Mesothelial cell of epicardium (in vitro differentiated cells): ENCODE measurements at regions not wholly inside any gene's neighbourhood (a gene's known extent, or its start where the extent isn't known, plus 50 kb on each side); places are given as distances from the start of the nearest gene placed in this dataset.

ENCODE experiments used
- DNase-seq, 2 experiments: peaks; one replicate each; pipeline ENCODE4 v3.0.0; 2021; ENCODE audit warnings: low spot score in 2 of 2; ENCODE audit not compliant: unreplicated experiment in 2 of 2
- H3K27ac Mint-ChIP-seq: 2 replicates; pipeline ENCODE4 v1.8.0; 2021; ENCODE audit warnings: mixed read lengths
- H3K27me3 Mint-ChIP-seq: 2 replicates; pipeline ENCODE4 v1.8.0; 2021; ENCODE audit warnings: low read depth, mixed read lengths
- H3K36me3 Mint-ChIP-seq: 2 replicates; pipeline ENCODE4 v1.8.0; 2021; ENCODE audit warnings: mixed read lengths
- H3K4me1 Mint-ChIP-seq: 2 replicates; pipeline ENCODE4 v1.8.0; 2021; ENCODE audit warnings: mixed read lengths
- H3K4me3 Mint-ChIP-seq: 2 replicates; pipeline ENCODE4 v1.8.0; 2021; ENCODE audit warnings: mild to moderate bottlenecking, moderate library complexity, mixed read lengths
- H3K9me3 Mint-ChIP-seq: 2 replicates; pipeline ENCODE4 v1.8.0; 2021; ENCODE audit warnings: mixed read lengths
- CTCF ChIP-seq: fragments of 200-600 bp; sonication (generic); IDR thresholded peaks from one replicate; pipeline ENCODE4 v1.5.0; 2021; ENCODE audit warnings: antibody characterized with exemption; ENCODE audit not compliant: unreplicated experiment

- H3K9me3 Mint-ChIP-seq: no peaks in the 10 kb centered on the region
- no peaks in the 10 kb centered on the region for H3K4me1 Mint-ChIP-seq
- TF ChIP-seq CTCF: no peak
- no peaks in the 10 kb centered on the region for H3K36me3 Mint-ChIP-seq
- H3K27me3 Mint-ChIP-seq: peaks cover 54% of the 10 kb centered on the region
- DNase-seq: no peak
- H3K4me3 Mint-ChIP-seq: no peak overlapping the region
- H3K27ac Mint-ChIP-seq: no peak overlapping the region
Observed at GRCh38 chr12:108046135-108046534, 83.0 kb upstream of the WSCD2 start.

GRCh38 chr12:108046650-108047049 is 82.4 kb upstream of the WSCD2 start:
- Mint-ChIP-seq H3K36me3 (no peaks in the 10 kb centered on the region), H3K4me1 (no peaks in the 10 kb centered on the region), H3K9me3 (no peaks in the 10 kb centered on the region), H3K27me3 (peaks cover 55% of the 10 kb centered on the region), H3K4me3 (no peak overlapping the region), H3K27ac (no peak overlapping the region)
- no peak for TF ChIP-seq CTCF
- no peak for DNase-seq

DNA sequence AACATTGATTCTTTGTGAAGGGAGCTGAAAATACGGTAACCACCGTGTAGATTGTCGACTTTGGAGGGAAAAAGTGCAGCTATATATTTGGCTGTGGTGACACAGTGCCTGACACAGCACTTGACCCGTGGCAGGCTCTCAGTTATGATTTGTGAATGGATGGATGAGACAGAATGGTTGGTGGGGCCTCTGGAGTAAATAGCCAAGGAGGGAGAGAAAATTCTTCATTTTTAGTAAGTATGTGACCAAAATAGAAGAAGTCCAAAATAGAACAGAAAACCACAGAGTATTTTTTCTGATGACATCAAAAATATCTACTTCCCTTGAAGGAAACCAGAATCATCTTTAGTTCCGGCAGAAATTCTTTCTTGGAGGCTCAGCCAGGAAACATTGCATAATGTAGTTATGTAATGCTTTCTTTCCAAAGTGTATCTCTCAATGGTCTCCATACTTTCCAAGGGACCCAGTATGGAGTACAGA is 82.0 kb upstream of the WSCD2 start:
- H3K4me3 Mint-ChIP-seq: no peak overlapping the region
- TF ChIP-seq CTCF: no peak
- no peak overlapping the region for H3K27ac Mint-ChIP-seq
- no peaks in the 10 kb centered on the region for H3K4me1 Mint-ChIP-seq
- H3K27me3 Mint-ChIP-seq: peaks cover 56% of the 10 kb centered on the region
- H3K36me3 Mint-ChIP-seq: no peaks in the 10 kb centered on the region
- H3K9me3 Mint-ChIP-seq: no peaks in the 10 kb centered on the region
- DNase-seq: no peak

DNA sequence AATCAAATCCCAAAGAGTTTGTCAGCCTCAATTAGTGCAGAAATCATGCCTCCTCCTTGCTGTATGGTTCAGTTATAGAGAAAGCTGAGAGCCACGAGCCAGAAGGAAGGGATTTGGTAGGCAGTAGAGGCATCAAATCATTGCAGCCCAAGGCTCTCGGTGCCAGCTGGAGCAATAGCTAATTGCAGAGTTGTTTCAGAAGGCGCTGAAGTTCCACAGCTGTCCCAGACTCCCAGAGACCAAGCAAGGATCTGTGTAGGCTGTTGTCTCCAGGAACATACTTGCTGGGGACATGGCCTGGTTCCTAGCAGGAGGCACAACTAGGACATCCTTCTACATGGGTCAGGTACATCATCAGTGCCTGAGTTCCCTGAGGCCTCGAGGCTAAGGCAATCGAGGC is 80.4 kb upstream of the WSCD2 start:
- TF ChIP-seq CTCF: no peak

GRCh38 chr12:108050696-108051095 is 78.4 kb upstream of the WSCD2 start:
- no peak for DNase-seq
- no peaks in the 10 kb centered on the region for H3K9me3 Mint-ChIP-seq
- H3K4me1 Mint-ChIP-seq: no peaks in the 10 kb centered on the region
- peaks cover 66% of the 10 kb centered on the region for H3K27me3 Mint-ChIP-seq
- no peak for TF ChIP-seq CTCF
- H3K27ac Mint-ChIP-seq: no peak overlapping the region
- no peaks in the 10 kb centered on the region for H3K36me3 Mint-ChIP-seq
- no peak overlapping the region for H3K4me3 Mint-ChIP-seq

More for the DNA sequence above, 80.4 kb upstream of the WSCD2 start:
- Mint-ChIP-seq H3K27ac (no peak overlapping the region), H3K4me1 (no peaks in the 10 kb centered on the region), H3K27me3 (peaks cover 62% of the 10 kb centered on the region), H3K4me3 (no peak overlapping the region), H3K36me3 (no peaks in the 10 kb centered on the region), H3K9me3 (no peaks in the 10 kb centered on the region)
- no peak for DNase-seq

- Mint-ChIP-seq H3K36me3 (no peaks in the 10 kb centered on the region), H3K27me3 (peaks cover 65% of the 10 kb centered on the region), H3K4me1 (peaks cover 4% of the 10 kb centered on the region), H3K4me3 (no peak overlapping the region), H3K27ac (no peak overlapping the region), H3K9me3 (no peaks in the 10 kb centered on the region)
- no peak for DNase-seq
- TF ChIP-seq CTCF: no peak
Observed at GRCh38 chr12:108052260-108052659, 76.8 kb upstream of the WSCD2 start.
